ENCODE measurements at regions not wholly inside any gene's neighbourhood (a gene's known extent, or its start where the extent isn't known, plus 50 kb on each side); places are given as distances from the start of the nearest gene placed in this dataset.

GRCh38 chr11:115566180-115566764, 62.1 kb upstream of the CADM1 start:
- no peak for DNase-seq (ENCODE audit: low read depth)

DNA sequence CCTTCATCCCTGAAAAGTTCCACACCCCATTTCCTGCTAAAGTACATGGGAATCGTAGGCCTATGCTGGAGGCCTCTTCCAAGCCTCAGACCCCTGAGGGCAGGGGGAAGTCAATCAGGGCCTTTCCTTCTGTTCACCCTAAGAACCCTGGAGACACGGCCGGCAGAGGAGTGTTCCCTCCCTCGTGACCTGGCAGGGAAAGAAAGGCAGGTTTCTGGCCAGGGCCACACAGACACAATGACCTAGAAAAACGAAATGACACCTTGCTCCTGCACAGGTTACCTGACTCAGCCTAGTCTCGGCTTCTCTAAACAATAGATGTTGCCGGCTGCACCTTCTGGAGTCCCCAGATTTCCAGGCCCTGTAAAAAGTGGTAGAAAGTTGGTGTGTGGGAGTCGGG, 60.6 kb upstream of the CADM1 start:
- DNase-seq (ENCODE audit: low read depth), result no peak
- no peak overlapping the region for H3K4me3 ChIP-seq (ENCODE audit: low read depth, low read length)

More at GRCh38 chr11:115566180-115566764, 62.1 kb upstream of the CADM1 start:
- no peak overlapping the region for H3K4me3 ChIP-seq (ENCODE audit: low read depth, low read length)

- H3K4me3 ChIP-seq (ENCODE audit: low read depth, low read length), result no peak overlapping the region
- DNase-seq (ENCODE audit: low read depth), result no peak
Observed at GRCh38 chr11:115561116-115561515, 56.9 kb upstream of the CADM1 start.

DNA sequence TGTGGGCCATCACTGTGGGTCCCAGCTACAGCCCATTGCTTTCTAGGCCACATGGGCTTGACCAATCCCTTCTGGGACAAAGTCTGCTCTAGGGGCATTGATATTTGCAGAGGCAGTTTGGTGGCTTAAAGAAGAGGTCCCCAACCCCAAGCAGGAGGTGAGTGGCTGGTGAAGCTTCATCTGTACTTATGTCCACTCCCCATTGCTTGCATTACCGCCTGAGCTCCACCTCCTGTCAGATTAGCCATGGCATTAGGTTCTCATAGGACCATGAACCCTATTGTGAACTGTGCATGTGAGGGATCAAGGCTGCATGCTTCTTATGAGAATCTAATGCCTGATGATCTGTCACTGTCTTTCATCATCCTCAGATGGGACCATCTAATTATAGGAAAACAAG, 54.4 kb upstream of the CADM1 start:
- H3K4me3 ChIP-seq (ENCODE audit: low read depth, low read length), result no peak overlapping the region
- no peak for DNase-seq (ENCODE audit: low read depth)

DNA sequence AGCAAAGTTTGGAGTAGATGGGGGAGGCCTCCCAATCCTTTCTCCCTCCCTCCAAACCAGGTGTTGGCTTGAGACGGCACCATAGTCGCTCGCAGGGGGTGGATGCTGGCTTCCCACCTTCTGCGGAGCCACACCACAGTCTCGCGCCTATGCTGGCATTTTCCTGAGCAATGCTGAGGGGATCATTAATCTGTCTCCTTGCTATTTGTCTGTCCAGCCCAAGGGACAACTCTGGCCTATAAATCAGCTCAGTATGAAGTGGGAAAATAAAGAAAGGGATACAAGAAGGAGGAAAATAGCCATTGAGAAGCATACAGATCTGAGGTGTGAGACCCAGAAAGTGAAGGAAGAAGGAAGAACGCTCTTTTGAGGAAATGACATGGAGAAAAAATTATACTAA, 53.5 kb upstream of the CADM1 start:
- no peak for DNase-seq (ENCODE audit: low read depth)
- no peak overlapping the region for H3K4me3 ChIP-seq (ENCODE audit: low read depth, low read length)

GRCh38 chr11:115556984-115557383, 52.8 kb upstream of the CADM1 start:
- no peak overlapping the region for H3K4me3 ChIP-seq (ENCODE audit: low read depth, low read length)
- no peak for DNase-seq (ENCODE audit: low read depth)

- DNase-seq (ENCODE audit: low read depth), result no peak
Observed at GRCh38 chr11:115555336-115556090, 51.3 kb upstream of the CADM1 start.

More at GRCh38 chr11:115555336-115556090, 51.3 kb upstream of the CADM1 start:
- no peak overlapping the region for H3K4me3 ChIP-seq (ENCODE audit: low read depth, low read length)
